ENCODE measurements at regions not wholly inside any gene's neighbourhood (a gene's known extent, or its start where the extent isn't known, plus 50 kb on each side); places are given as distances from the start of the nearest gene placed in this dataset.

- ChIA-PET CTCF (no interaction called here), POLR2A (interaction anchor here (0.6 kb wide), 1 partner anchor 382 kb away, joined by 4 read pairs; no protein-coding TSS in a partner anchor)
- peak; percentile 22 for DNase-seq (ENCODE audit: low read depth)
- TF ChIP-seq CTCF (IDR thresholded peaks at IDR 0.05; ENCODE audit: insufficient read depth, low read depth, low read length) = no peak
- H3K27me3 ChIP-seq (ENCODE audit: control insufficient read depth, insufficient read depth, low read length) = no peaks in the 10 kb centered on the region
- H3K36me3 ChIP-seq (ENCODE audit: control insufficient read depth, insufficient read depth, low read length) = no peaks in the 10 kb centered on the region
- no peak overlapping the region for H3K4me3 ChIP-seq (ENCODE audit: low read depth, low read length)
These were observed 1171.5 kb upstream of the GOT2 start for GRCh38 chr16:59905606-59906005.

- DNase-seq (ENCODE audit: low read depth) = no peak
- Histone ChIP-seq H3K4me3 (ENCODE audit: low read depth, low read length) (no peak overlapping the region), H3K27me3 (ENCODE audit: control insufficient read depth, insufficient read depth, low read length) (no peaks in the 10 kb centered on the region), H3K36me3 (ENCODE audit: control insufficient read depth, insufficient read depth, low read length) (no peaks in the 10 kb centered on the region)
- TF ChIP-seq CTCF (IDR thresholded peaks at IDR 0.05; ENCODE audit: insufficient read depth, low read depth, low read length) = no peak
- ChIA-PET CTCF (no interaction called here), POLR2A (no interaction called here)
These were observed 1171.0 kb upstream of the GOT2 start for GRCh38 chr16:59905131-59905530.

GRCh38 chr16:59899940-59900339, 1165.8 kb upstream of the GOT2 start:
- DNase-seq (ENCODE audit: low read depth) = no peak
- ChIA-PET CTCF (no interaction called here), POLR2A (no interaction called here)
- no peak for TF ChIP-seq CTCF (IDR thresholded peaks at IDR 0.05; ENCODE audit: insufficient read depth, low read depth, low read length)
- Histone ChIP-seq H3K36me3 (ENCODE audit: control insufficient read depth, insufficient read depth, low read length) (no peaks in the 10 kb centered on the region), H3K27me3 (ENCODE audit: control insufficient read depth, insufficient read depth, low read length) (no peaks in the 10 kb centered on the region), H3K4me3 (ENCODE audit: low read depth, low read length) (no peak overlapping the region)

- Histone ChIP-seq H3K36me3 (ENCODE audit: control insufficient read depth, insufficient read depth, low read length) (no peaks in the 10 kb centered on the region), H3K4me3 (ENCODE audit: low read depth, low read length) (no peak overlapping the region), H3K27me3 (ENCODE audit: control insufficient read depth, insufficient read depth, low read length) (no peaks in the 10 kb centered on the region)
- ChIA-PET POLR2A (no interaction called here), CTCF (no interaction called here)
- TF ChIP-seq CTCF (IDR thresholded peaks at IDR 0.05; ENCODE audit: insufficient read depth, low read depth, low read length) = no peak
- DNase-seq (ENCODE audit: low read depth) = no peak
These were observed 1158.3 kb upstream of the GOT2 start for GRCh38 chr16:59892376-59892775.

GRCh38 chr16:59887856-59888255, 1153.7 kb upstream of the GOT2 start:
- Histone ChIP-seq H3K4me3 (ENCODE audit: low read depth, low read length) (no peak overlapping the region), H3K27me3 (ENCODE audit: control insufficient read depth, insufficient read depth, low read length) (no peaks in the 10 kb centered on the region), H3K36me3 (ENCODE audit: control insufficient read depth, insufficient read depth, low read length) (no peaks in the 10 kb centered on the region)
- no peak for TF ChIP-seq CTCF (IDR thresholded peaks at IDR 0.05; ENCODE audit: insufficient read depth, low read depth, low read length)
- CTCF ChIA-PET = no interaction called here
- no peak for DNase-seq (ENCODE audit: low read depth)
- POLR2A ChIA-PET = no interaction called here

Data from BJ (cell line).